ENCODE measurements at regions not wholly inside any gene's neighbourhood (a gene's known extent, or its start where the extent isn't known, plus 50 kb on each side); places are given as distances from the start of the nearest gene placed in this dataset.

DNA sequence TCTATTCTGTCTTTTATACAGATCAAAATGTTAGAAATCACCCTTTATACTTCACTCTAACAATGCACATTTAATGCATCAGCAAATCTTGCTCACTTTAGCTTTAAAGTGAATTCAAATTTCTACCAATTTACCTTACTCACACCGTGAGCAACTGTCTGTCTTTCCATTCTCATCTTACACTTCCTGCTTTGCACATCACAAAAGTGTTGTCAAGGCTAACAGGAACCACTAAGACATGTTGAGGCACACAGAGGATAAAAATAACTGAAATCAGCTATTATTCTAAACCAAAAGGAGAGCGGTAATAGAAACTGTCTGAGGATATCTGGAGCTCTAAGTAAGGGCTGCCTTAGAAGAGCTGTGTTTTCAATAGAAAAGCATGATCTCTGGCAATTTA is 519.9 kb downstream of the ZBBX start:
- TF ChIP-seq FOXK2 (IDR thresholded peaks at IDR 0.05), result no peak
- TF ChIP-seq ARNT (IDR thresholded peaks at IDR 0.05), result no peak
